ENCODE measurements at regions not wholly inside any gene's neighbourhood (a gene's known extent, or its start where the extent isn't known, plus 50 kb on each side); places are given as distances from the start of the nearest gene placed in this dataset.

- H3K27me3 ChIP-seq (ENCODE audit: control insufficient read depth, low read length): no peaks in the 10 kb centered on the region
- no peaks in the 10 kb centered on the region for H3K36me3 ChIP-seq (ENCODE audit: control insufficient read depth, low read length)
- no peak overlapping the region for H3K4me3 ChIP-seq (ENCODE audit: low read length)
- H4K20me1 ChIP-seq (ENCODE audit: control insufficient read depth, insufficient read depth, low read depth, low read length): no peaks in the 10 kb centered on the region
- TF ChIP-seq EZH2phosphoT487 (IDR thresholded peaks at IDR 0.05; ENCODE audit: borderline replicate concordance, low read length): no peak
- TF ChIP-seq CTCF (IDR thresholded peaks at IDR 0.05; ENCODE audit: low read depth, low read length, poor library complexity, severe bottlenecking): no peak
- no peak overlapping the region for H3K27ac ChIP-seq (ENCODE audit: low read depth, low read length)
- H3K4me1 ChIP-seq (ENCODE audit: control insufficient read depth, low read length): peaks cover 23% of the 10 kb centered on the region
- H3K79me2 ChIP-seq (ENCODE audit: control insufficient read depth, low read length): no peaks in the 10 kb centered on the region
- no peaks in the 10 kb centered on the region for H3K9me2 ChIP-seq (replicated peaks; ENCODE audit: control insufficient read depth, low read length)
- H3F3A ChIP-seq (ENCODE audit: control insufficient read depth, insufficient read depth): 0 out of 2 replicates have a peak, but pooled peaks cover 2% of the 10 kb centered on the region
- H3K9me3 ChIP-seq (ENCODE audit: control insufficient read depth, insufficient read depth, low read length): peaks cover 24% of the 10 kb centered on the region
- no peak overlapping the region for H3K4me2 ChIP-seq (ENCODE audit: low read length)
Observed at GRCh38 chr11:128313931-128314330, 273.4 kb downstream of the ETS1 start.

GRCh38 chr11:128311742-128312719, 275.3 kb downstream of the ETS1 start:
- no peaks in the 10 kb centered on the region for H3F3A ChIP-seq (ENCODE audit: control insufficient read depth, insufficient read depth)
- TF ChIP-seq EZH2phosphoT487 (IDR thresholded peaks at IDR 0.05; ENCODE audit: borderline replicate concordance, low read length) (no peak), CTCF (IDR thresholded peaks at IDR 0.05; ENCODE audit: low read depth, low read length, poor library complexity, severe bottlenecking) (no peak)

DNA sequence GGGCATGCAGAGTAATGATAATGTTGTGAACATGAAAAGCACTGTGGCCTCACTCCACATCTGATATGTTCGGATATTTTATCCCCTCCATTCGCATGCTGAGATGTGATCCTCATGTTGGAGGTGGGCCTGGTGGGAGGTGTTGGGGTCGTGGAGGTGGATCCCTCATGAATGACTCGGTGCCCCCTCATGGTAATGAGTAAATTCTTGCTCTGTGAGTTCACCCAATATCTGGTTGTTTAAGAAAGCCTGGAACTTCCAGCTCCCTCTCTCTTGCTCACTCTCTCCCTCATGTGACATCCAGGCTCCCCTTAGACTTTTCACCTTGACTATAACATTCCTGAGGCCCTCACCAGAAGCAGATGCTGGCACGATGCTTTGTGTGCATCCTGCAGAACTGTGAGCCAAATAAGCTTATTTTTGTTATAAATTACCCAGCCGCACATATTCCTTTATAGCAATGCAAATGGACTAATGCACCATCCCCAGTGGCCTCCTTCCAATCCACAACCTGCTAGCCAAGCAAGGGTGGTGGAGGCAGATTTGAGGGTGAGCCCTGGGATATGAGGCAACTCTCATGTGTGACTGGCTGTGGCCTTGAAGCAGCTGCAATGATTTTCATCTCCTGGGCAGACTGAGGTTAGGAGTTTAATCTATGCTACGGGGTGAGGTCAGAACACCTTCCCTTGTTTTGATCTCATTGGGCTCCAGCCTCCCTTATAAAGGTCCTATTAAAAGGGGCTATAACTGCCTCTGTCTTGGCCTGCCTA, 276.5 kb downstream of the ETS1 start:
- Histone ChIP-seq H3K27ac (ENCODE audit: low read depth, low read length) (no peak overlapping the region), H3K4me1 (ENCODE audit: control insufficient read depth, low read length) (peaks cover 21% of the 10 kb centered on the region), H3K9me3 (ENCODE audit: control insufficient read depth, insufficient read depth, low read length) (peaks cover 21% of the 10 kb centered on the region), H3K36me3 (ENCODE audit: control insufficient read depth, low read length) (peaks cover 4% of the 10 kb centered on the region; the same call in 1 of the 2 replicates), H3K27me3 (ENCODE audit: control insufficient read depth, low read length) (no peaks in the 10 kb centered on the region), H3K4me2 (ENCODE audit: low read length) (no peak overlapping the region), H3K9me2 (replicated peaks; ENCODE audit: control insufficient read depth, low read length) (no peaks in the 10 kb centered on the region), H4K20me1 (ENCODE audit: control insufficient read depth, insufficient read depth, low read depth, low read length) (no peaks in the 10 kb centered on the region), H3F3A (ENCODE audit: control insufficient read depth, insufficient read depth) (no peaks in the 10 kb centered on the region), H3K79me2 (ENCODE audit: control insufficient read depth, low read length) (no peaks in the 10 kb centered on the region), H3K4me3 (ENCODE audit: low read length) (no peak overlapping the region)
- no peak for TF ChIP-seq EZH2phosphoT487 (IDR thresholded peaks at IDR 0.05; ENCODE audit: borderline replicate concordance, low read length)

More at GRCh38 chr11:128311742-128312719, 275.3 kb downstream of the ETS1 start:
- Histone ChIP-seq H3K36me3 (ENCODE audit: control insufficient read depth, low read length) (no peaks in the 10 kb centered on the region), H3K79me2 (ENCODE audit: control insufficient read depth, low read length) (no peaks in the 10 kb centered on the region), H4K20me1 (ENCODE audit: control insufficient read depth, insufficient read depth, low read depth, low read length) (no peaks in the 10 kb centered on the region), H3K4me2 (ENCODE audit: low read length) (no peak overlapping the region), H3K27me3 (ENCODE audit: control insufficient read depth, low read length) (no peaks in the 10 kb centered on the region), H3K27ac (ENCODE audit: low read depth, low read length) (no peak overlapping the region), H3K4me3 (ENCODE audit: low read length) (no peak overlapping the region), H3K9me3 (ENCODE audit: control insufficient read depth, insufficient read depth, low read length) (peaks cover 24% of the 10 kb centered on the region), H3K4me1 (ENCODE audit: control insufficient read depth, low read length) (peaks cover 21% of the 10 kb centered on the region), H3K9me2 (replicated peaks; ENCODE audit: control insufficient read depth, low read length) (no peaks in the 10 kb centered on the region)

Measured in DOHH2 (cell line).